Activated B cell treated with CpG ODN at 0.5 μM for 24 hours (primary cell): ENCODE measurements at regions not wholly inside any gene's neighbourhood (a gene's known extent, or its start where the extent isn't known, plus 50 kb on each side); places are given as distances from the start of the nearest gene placed in this dataset.

Experiments used
- ATAC-seq: fragments of 200-7000 bp; cut with Tn5 transposase; one replicate; pipeline ENCODE4 v1.10.0; 2021; ENCODE audit warnings: low read depth, mild to moderate bottlenecking, moderate library complexity
- CTCF ChIA-PET: fragments of 350-600 bp; sonication (Branson Sonifier 250); formaldehyde crosslinking; loops from one replicate; lab custom pipeline; 2021; ENCODE audit warnings: antibody characterized with exemption; lab: Charles Lee
- POLR2A ChIA-PET: fragments of 350-600 bp; sonication (Branson Sonifier 250); formaldehyde crosslinking; loops from one replicate; lab custom pipeline; 2021; ENCODE audit warnings: antibody characterized with exemption; lab: Charles Lee
- DNase-seq: peaks from one replicate; pipeline ENCODE4 v3.0.0; 2022
- H3K27ac Mint-ChIP-seq: one replicate; pipeline ENCODE4 v1.8.0; 2020; ENCODE audit warnings: mixed read lengths
- H3K27me3 Mint-ChIP-seq: one replicate; pipeline ENCODE4 v1.8.0; 2021; ENCODE audit warnings: mixed read lengths
- H3K36me3 Mint-ChIP-seq: one replicate; pipeline ENCODE4 v1.8.0; 2021; ENCODE audit warnings: low read depth, mixed read lengths
- H3K4me1 Mint-ChIP-seq: one replicate; pipeline ENCODE4 v1.8.0; 2021; ENCODE audit warnings: mixed read lengths
- H3K4me3 Mint-ChIP-seq: one replicate; pipeline ENCODE4 v1.8.0; 2020; ENCODE audit warnings: mild to moderate bottlenecking, mixed read lengths
- H3K9me3 Mint-ChIP-seq: one replicate; pipeline ENCODE4 v1.8.0; 2020; ENCODE audit warnings: mixed read lengths
- intact Hi-C: fragments of 100-400 bp; cut with micrococcal nuclease; formaldehyde crosslinking; loops from one replicate; pipeline ENCODE4 v1.15.1; 2024
- TF ChIP-seq, protein P1 (sequence below): fragments of 200-600 bp; IDR thresholded peaks from one replicate; pipeline ENCODE4 v1.8.0; 2022; ENCODE audit warnings: antibody characterized with exemption, mild to moderate bottlenecking

- ATAC-seq (no peak), DNase-seq (no peak)
- Mint-ChIP-seq H3K27ac (no peak overlapping the region), H3K9me3 (peaks cover 7% of the 10 kb centered on the region), H3K36me3 (no peaks in the 10 kb centered on the region), H3K4me1 (peaks cover 24% of the 10 kb centered on the region), H3K27me3 (no peaks in the 10 kb centered on the region), H3K4me3 (no peak overlapping the region)
- intact Hi-C loops = no loop called here
- ChIA-PET CTCF (no interaction called here), POLR2A (no interaction called here)
- TF ChIP-seq, protein P1, sequence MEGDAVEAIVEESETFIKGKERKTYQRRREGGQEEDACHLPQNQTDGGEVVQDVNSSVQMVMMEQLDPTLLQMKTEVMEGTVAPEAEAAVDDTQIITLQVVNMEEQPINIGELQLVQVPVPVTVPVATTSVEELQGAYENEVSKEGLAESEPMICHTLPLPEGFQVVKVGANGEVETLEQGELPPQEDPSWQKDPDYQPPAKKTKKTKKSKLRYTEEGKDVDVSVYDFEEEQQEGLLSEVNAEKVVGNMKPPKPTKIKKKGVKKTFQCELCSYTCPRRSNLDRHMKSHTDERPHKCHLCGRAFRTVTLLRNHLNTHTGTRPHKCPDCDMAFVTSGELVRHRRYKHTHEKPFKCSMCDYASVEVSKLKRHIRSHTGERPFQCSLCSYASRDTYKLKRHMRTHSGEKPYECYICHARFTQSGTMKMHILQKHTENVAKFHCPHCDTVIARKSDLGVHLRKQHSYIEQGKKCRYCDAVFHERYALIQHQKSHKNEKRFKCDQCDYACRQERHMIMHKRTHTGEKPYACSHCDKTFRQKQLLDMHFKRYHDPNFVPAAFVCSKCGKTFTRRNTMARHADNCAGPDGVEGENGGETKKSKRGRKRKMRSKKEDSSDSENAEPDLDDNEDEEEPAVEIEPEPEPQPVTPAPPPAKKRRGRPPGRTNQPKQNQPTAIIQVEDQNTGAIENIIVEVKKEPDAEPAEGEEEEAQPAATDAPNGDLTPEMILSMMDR = no peak
These were observed 112.8 kb upstream of the BOD1 start for GRCh38 chr5:173729079-173729765.

GRCh38 chr5:173730632-173731298 is 114.3 kb upstream of the BOD1 start:
- DNase-seq (no peak), ATAC-seq (no peak)
- Mint-ChIP-seq H3K36me3 (no peaks in the 10 kb centered on the region), H3K4me1 (peaks cover 39% of the 10 kb centered on the region), H3K4me3 (no peak overlapping the region), H3K27me3 (no peaks in the 10 kb centered on the region), H3K9me3 (peaks cover 3% of the 10 kb centered on the region), H3K27ac (no peak overlapping the region)
- POLR2A ChIA-PET = interaction anchor here (0.6 kb wide), 1 partner anchor 181 kb away, joined by 5 read pairs; no protein-coding TSS in a partner anchor
- TF ChIP-seq, protein P1 = no peak
- intact Hi-C loops = loop anchor here (5.0 kb wide), 2 partner anchors 33 to 113 kb away; partner anchors contain the start of gene BOD1
- CTCF ChIA-PET = interaction anchor here (1.3 kb wide), 1 partner anchor 194 kb away, joined by 3 read pairs; no protein-coding TSS in a partner anchor

DNA sequence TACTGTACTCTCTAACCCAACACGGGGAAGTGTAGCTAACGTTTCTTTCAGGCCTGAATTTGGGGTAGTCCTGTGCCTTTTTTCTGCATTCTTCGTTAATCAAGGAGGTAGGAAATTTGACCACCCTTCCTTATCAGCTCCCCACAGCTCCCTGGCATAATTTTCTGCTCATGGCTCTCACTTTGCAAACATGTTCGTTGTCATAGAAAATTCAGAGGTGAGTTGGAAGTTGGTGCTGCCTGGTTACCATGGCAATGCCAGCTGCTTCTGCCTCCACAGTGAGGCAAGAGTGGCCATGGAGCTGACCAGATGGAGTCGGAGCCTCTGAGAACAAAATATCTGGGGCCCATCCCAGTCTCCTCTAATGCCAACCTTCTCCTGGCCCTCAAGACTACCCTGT is 116.6 kb upstream of the BOD1 start:
- CTCF ChIA-PET = interaction anchor here (1.5 to 1.6 kb wide), 2 partner anchors 9 to 53 kb away, joined by 3 to 4 read pairs; no protein-coding TSS in a partner anchor
- TF ChIP-seq, protein P1 = no peak
- ATAC-seq = no peak
- H3K27me3 Mint-ChIP-seq = no peaks in the 10 kb centered on the region
- peaks cover 56% of the 10 kb centered on the region for H3K4me1 Mint-ChIP-seq
- no peaks in the 10 kb centered on the region for H3K36me3 Mint-ChIP-seq
- no peak overlapping the region for H3K4me3 Mint-ChIP-seq
- H3K27ac Mint-ChIP-seq = peak overlapping the region; percentile 90
- POLR2A ChIA-PET = interaction anchor here (1.4 to 2.6 kb wide), 5 partner anchors 12 to 152 kb away, joined by 3 to 13 read pairs (median 7); no protein-coding TSS in a partner anchor
- DNase-seq = no peak
- no peaks in the 10 kb centered on the region for H3K9me3 Mint-ChIP-seq
- intact Hi-C loops = loop anchor here (5.0 kb wide), 2 partner anchors 36 to 116 kb away; partner anchors contain the start of gene BOD1

GRCh38 chr5:173733425-173733824 is 117.0 kb upstream of the BOD1 start:
- no peak for ATAC-seq
- peak overlapping the region; percentile 58 for H3K4me3 Mint-ChIP-seq
- no peaks in the 10 kb centered on the region for H3K36me3 Mint-ChIP-seq
- H3K4me1 Mint-ChIP-seq = peaks cover 60% of the 10 kb centered on the region
- TF ChIP-seq, protein P1 = no peak
- ChIA-PET POLR2A (interaction anchor here (1.4 to 2.6 kb wide), 6 partner anchors 12 to 192 kb away, joined by 3 to 13 read pairs (median 6); no protein-coding TSS in a partner anchor), CTCF (interaction anchor here (0.9 to 1.6 kb wide), 4 partner anchors 9 to 152 kb away, joined by 3 to 5 read pairs (median 4); no protein-coding TSS in a partner anchor)
- H3K9me3 Mint-ChIP-seq = no peaks in the 10 kb centered on the region
- peak overlapping the region; percentile 90 for H3K27ac Mint-ChIP-seq
- H3K27me3 Mint-ChIP-seq = no peaks in the 10 kb centered on the region
- intact Hi-C loops = loop anchor here (5.0 kb wide), 2 partner anchors 36 to 116 kb away; partner anchors contain the start of gene BOD1
- no peak for DNase-seq
